ENCODE measurements at regions not wholly inside any gene's neighbourhood (a gene's known extent, or its start where the extent isn't known, plus 50 kb on each side); places are given as distances from the start of the nearest gene placed in this dataset.

- FAIRE-seq, result no peak
- H4K20me1 ChIP-seq (replicated peaks; ENCODE audit: control insufficient read depth, insufficient read depth, low read length), result no peaks in the 10 kb centered on the region
- H3K79me2 ChIP-seq (ENCODE audit: control insufficient read depth, insufficient read depth, low read length), result no peaks in the 10 kb centered on the region
Observed at GRCh38 chr13:37481011-37481884, 117.3 kb downstream of the POSTN start.

More at GRCh38 chr13:37481011-37481884, 117.3 kb downstream of the POSTN start:
- TF ChIP-seq GTF2A2 (tag; IDR thresholded peaks at IDR 0.05) (no peak), TFE3 (CRISPR knock-in tag; IDR thresholded peaks at IDR 0.05) (peak; percentile 34; the same call in 1 of the 2 replicates), ZNF282 (CRISPR knock-in tag; IDR thresholded peaks at IDR 0.05) (no peak)
- H3K9me3 ChIP-seq (replicated peaks; ENCODE audit: control insufficient read depth, insufficient read depth, low read depth, low read length), result no peaks in the 10 kb centered on the region
- H3K9me1 ChIP-seq (ENCODE audit: control insufficient read depth, insufficient read depth, low read length), result no peaks in the 10 kb centered on the region
- no peak overlapping the region for H3K4me3 ChIP-seq
- DNase-seq (ENCODE audit: extremely low read depth in 1 of 4, low spot score in 3 of 4) (no peak), ATAC-seq (no peak)
- WGBS (ENCODE audit: insufficient coverage, low coverage, missing lambda C conversion rate), result 1% methylated on average over 7 of the region's 7 CpGs
- H3K4me1 ChIP-seq (replicated peaks in 1 of 2; ENCODE audit: control insufficient read depth in 2 of 2, insufficient read depth in 2 of 2, low read length in 2 of 2), result no peaks in the 10 kb centered on the region
- intact Hi-C loops (cut with micrococcal nuclease), result no loop called here
- ChIA-PET POLR2A (no interaction called here), CTCF (ENCODE audit: low intra/inter-chr PET ratio) (no interaction called here)
- H3K9ac ChIP-seq (ENCODE audit: insufficient read depth in 1 of 2, low read depth in 2 of 2, low read length in 2 of 2), result no peak overlapping the region
- H3K4me2 ChIP-seq (ENCODE audit: insufficient read depth, low read length), result no peak overlapping the region
- H3K27ac ChIP-seq (ENCODE audit: extremely low read depth, low read depth, low read length), result no peak overlapping the region
- in situ Hi-C loops (cut with MboI), result no loop called here
- no TSS peak for BruUV-seq (replicated peaks)
- no peaks in the 10 kb centered on the region for H3K27me3 ChIP-seq (ENCODE audit: control insufficient read depth in 2 of 2, insufficient read depth in 2 of 2, low read length in 2 of 2)
- no peaks in the 10 kb centered on the region for H3K36me3 ChIP-seq (ENCODE audit: control insufficient read depth, insufficient read depth, low read length)
- H2AFZ ChIP-seq (ENCODE audit: low read depth, low read length), result no peak overlapping the region
